ENCODE measurements at regions not wholly inside any gene's neighbourhood (a gene's known extent, or its start where the extent isn't known, plus 50 kb on each side); places are given as distances from the start of the nearest gene placed in this dataset.
A peak's percentile ranks its signal among the peaks of the same experiment; 100 is the strongest.

DNA sequence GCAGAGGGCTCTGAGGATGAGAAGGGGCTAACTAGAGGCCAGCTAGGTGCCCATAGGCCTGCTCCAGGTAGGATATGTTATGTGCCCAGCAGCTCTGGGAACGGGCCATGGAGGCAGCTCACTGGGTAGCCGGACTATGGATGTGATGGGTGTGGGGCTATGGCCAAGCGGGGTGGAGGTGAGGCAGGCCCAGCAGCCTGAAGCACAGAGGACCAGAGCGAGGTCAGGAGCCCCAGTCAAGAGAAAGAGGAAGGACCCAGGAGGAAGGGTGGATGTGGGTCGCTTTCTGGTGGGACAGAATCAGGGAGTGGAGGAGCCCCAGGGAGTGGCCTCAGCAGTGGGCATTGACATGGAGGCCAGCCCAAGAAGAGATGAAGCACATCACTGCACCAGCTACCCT is 117.9 kb upstream of the MLN start:
- intact Hi-C loops (cut with DNase I) = no loop called here
- H3K4me1 ChIP-seq (replicated peaks in 1 of 2) = no peaks in the 10 kb centered on the region
- no peaks in the 10 kb centered on the region for H3K36me3 ChIP-seq (replicated peaks in 1 of 2)
- H3K9me3 ChIP-seq (replicated peaks in 1 of 3) = no peaks in the 10 kb centered on the region
- DNase-seq = no peak
- H3K4me3 ChIP-seq = no peak overlapping the region
- no peaks in the 10 kb centered on the region for H3K27me3 ChIP-seq
- TF ChIP-seq POLR2A (IDR thresholded peaks at IDR 0.05) = no peak
- TF ChIP-seq, protein P1, sequence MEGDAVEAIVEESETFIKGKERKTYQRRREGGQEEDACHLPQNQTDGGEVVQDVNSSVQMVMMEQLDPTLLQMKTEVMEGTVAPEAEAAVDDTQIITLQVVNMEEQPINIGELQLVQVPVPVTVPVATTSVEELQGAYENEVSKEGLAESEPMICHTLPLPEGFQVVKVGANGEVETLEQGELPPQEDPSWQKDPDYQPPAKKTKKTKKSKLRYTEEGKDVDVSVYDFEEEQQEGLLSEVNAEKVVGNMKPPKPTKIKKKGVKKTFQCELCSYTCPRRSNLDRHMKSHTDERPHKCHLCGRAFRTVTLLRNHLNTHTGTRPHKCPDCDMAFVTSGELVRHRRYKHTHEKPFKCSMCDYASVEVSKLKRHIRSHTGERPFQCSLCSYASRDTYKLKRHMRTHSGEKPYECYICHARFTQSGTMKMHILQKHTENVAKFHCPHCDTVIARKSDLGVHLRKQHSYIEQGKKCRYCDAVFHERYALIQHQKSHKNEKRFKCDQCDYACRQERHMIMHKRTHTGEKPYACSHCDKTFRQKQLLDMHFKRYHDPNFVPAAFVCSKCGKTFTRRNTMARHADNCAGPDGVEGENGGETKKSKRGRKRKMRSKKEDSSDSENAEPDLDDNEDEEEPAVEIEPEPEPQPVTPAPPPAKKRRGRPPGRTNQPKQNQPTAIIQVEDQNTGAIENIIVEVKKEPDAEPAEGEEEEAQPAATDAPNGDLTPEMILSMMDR (IDR thresholded peaks at IDR 0.05) = no peak
- 83 to 92% (median 87%) methylated on average over 5 of the region's 5 CpGs for WGBS, 4 donors
- no peak overlapping the region for H3K27ac ChIP-seq

DNA sequence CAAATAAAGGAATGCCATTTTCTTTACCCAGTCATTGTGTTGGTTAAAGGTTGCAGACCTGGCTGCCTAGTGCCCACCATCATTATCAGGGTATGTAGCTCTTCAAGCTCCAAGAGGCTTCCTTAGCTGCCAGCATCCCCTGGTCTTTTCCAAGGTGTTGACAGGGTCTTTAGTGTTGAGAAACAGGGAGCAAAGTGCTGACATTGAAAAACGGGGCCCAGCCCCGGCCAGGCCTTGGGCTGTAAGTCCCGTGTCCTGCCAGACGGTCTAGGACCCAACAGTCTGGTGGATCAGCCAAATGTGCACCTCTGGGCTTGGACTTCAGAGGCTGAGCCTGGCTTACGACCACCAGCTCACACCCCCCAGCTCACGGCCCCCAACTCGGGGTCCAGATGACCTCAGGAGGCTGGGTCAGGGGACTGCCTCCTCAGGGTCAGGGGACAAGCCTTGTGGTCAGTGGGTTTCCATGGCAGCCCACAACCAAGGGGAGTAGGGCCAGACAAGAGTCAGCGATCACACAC is 114.4 kb upstream of the MLN start:
- Histone ChIP-seq H3K27ac (no peak overlapping the region), H3K27me3 (no peaks in the 10 kb centered on the region), H3K36me3 (replicated peaks in 1 of 2) (no peaks in the 10 kb centered on the region), H3K9me3 (replicated peaks in 1 of 3) (no peaks in the 10 kb centered on the region), H3K4me1 (replicated peaks in 1 of 2) (no peaks in the 10 kb centered on the region), H3K4me3 (no peak overlapping the region)
- intact Hi-C loops (cut with DNase I) = no loop called here
- 69 to 89% (median 78%) methylated on average over 3 to 8 of the region's 8 CpGs for WGBS, 4 donors
- DNase-seq = no peak
- TF ChIP-seq, protein P1 (IDR thresholded peaks at IDR 0.05) = no peak
- no peak for TF ChIP-seq POLR2A (IDR thresholded peaks at IDR 0.05)

DNA sequence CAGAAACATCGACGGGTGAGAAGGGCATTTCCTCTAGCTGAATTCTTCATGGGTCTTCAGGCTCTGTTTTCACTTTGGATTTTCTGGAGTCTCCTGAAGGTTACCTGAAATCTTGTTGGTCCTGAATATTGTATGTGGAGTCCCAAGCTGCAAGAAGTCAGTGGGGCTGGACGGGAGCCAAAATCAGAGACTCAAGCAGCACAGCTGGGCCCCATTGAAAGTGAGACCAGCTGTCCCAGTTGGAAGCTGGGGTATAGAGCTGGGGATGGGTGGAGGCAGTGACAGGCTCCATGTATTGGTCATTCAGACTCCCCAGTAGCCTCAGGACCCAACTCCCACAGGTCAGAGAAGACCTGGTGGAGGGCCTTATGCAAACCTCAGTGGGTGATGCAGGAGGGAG is 111.3 kb upstream of the MLN start:
- TF ChIP-seq, protein P1 (IDR thresholded peaks at IDR 0.05) = no peak
- no peak for TF ChIP-seq POLR2A (IDR thresholded peaks at IDR 0.05)
- Histone ChIP-seq H3K4me1 (replicated peaks in 1 of 2) (no peaks in the 10 kb centered on the region), H3K4me3 (no peak overlapping the region), H3K9me3 (replicated peaks in 1 of 3) (no peaks in the 10 kb centered on the region), H3K27ac (no peak overlapping the region), H3K36me3 (replicated peaks in 1 of 2) (no peaks in the 10 kb centered on the region), H3K27me3 (no peaks in the 10 kb centered on the region)
- DNase-seq = peak in 3 of 7 donors; percentile 13 to 27 (median 20)
- intact Hi-C loops (cut with DNase I) = no loop called here
- 54 to 77% (median 64%) methylated on average over 3 of the region's 3 CpGs for WGBS, 4 donors

DNA sequence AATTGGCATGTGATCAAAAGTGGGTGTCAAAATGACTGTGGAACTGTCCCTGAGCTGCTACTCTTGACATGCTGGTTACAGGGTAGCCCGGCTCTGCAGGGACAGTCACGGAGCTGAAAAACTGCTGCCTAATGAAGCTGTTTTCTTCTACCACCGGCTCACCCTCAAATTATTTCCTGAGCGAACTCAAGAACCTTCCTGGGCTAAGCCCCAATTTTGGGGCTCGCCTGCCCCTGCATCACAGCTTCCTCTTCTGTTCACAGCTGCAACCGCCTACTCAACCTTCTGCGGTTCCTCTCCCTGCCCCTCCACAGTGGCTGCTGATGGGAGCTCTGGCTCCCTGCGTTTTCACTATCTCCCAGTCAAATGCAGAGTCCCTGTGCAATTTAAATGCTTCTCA is 110.8 kb upstream of the MLN start:
- no peak for TF ChIP-seq POLR2A (IDR thresholded peaks at IDR 0.05)
- TF ChIP-seq, protein P1 (IDR thresholded peaks at IDR 0.05) = no peak
- Histone ChIP-seq H3K27me3 (no peaks in the 10 kb centered on the region), H3K27ac (no peak overlapping the region), H3K36me3 (replicated peaks in 1 of 2) (no peaks in the 10 kb centered on the region), H3K4me1 (replicated peaks in 1 of 2) (no peaks in the 10 kb centered on the region), H3K9me3 (replicated peaks in 1 of 3) (no peaks in the 10 kb centered on the region), H3K4me3 (no peak overlapping the region)
- intact Hi-C loops (cut with DNase I) = no loop called here
- WGBS, 4 donors = 66 to 67% (median 66%) methylated on average over 8 of the region's 8 CpGs
- peak in 1 of 7 donors; percentile 7 for DNase-seq

All from adrenal gland (tissue), 9 donors.